ENCODE measurements at regions not wholly inside any gene's neighbourhood (a gene's known extent, or its start where the extent isn't known, plus 50 kb on each side); places are given as distances from the start of the nearest gene placed in this dataset.

GRCh38 chr5:174918655-174919054, 194.3 kb downstream of the MSX2 start:
- no peak for TF ChIP-seq CTCF (IDR thresholded peaks at IDR 0.05)
- TF ChIP-seq POLR2A (IDR thresholded peaks at IDR 0.05): no peak

All from Peyer's patch (tissue), 4 donors.